ENCODE measurements at regions not wholly inside any gene's neighbourhood (a gene's known extent, or its start where the extent isn't known, plus 50 kb on each side); places are given as distances from the start of the nearest gene placed in this dataset.
"Not testable (repeated sequence)": the region's sequence is repeated elsewhere in the genome, so short reads cannot be mapped to it uniquely, and the experiment has no call there.

GRCh38 chr2:7755879-7756278, 838.7 kb downstream of the RNF144A start:
- Histone ChIP-seq H3K27me3 (ENCODE audit: control insufficient read depth in 1 of 2, insufficient read depth in 1 of 2, low read length in 2 of 2) (no peaks in the 10 kb centered on the region), H3K23ac (ENCODE audit: low read length in 2 of 2) (no peak overlapping the region), H2BK15ac (ENCODE audit: low read depth, poor library complexity, severe bottlenecking) (no peak overlapping the region), H3K4me3 (ENCODE audit: insufficient read depth in 1 of 2, low read depth in 1 of 2, low read length in 2 of 2) (no peak overlapping the region), H3K36me3 (ENCODE audit: control insufficient read depth in 1 of 2, insufficient read depth in 2 of 2, low read depth in 1 of 2, low read length in 2 of 2) (no peaks in the 10 kb centered on the region), H3K4me1 (ENCODE audit: control insufficient read depth, insufficient read depth, low read depth, low read length) (no peaks in the 10 kb centered on the region), H3K79me1 (replicated peaks; ENCODE audit: low read length, poor library complexity, severe bottlenecking) (no peaks in the 10 kb centered on the region), H4K8ac (ENCODE audit: low read length) (no peak overlapping the region), H3K14ac (ENCODE audit: low read length in 2 of 2) (no peak overlapping the region), H4K91ac (ENCODE audit: low read length) (no peak overlapping the region), H2BK120ac (ENCODE audit: low read depth, low read length) (no peak overlapping the region), H3K4me2 (ENCODE audit: low read length, poor library complexity, severe bottlenecking) (no peak overlapping the region), H3K9ac (ENCODE audit: low read length) (no peak overlapping the region), H3K18ac (ENCODE audit: low read depth in 1 of 2, low read length in 2 of 2) (no peak overlapping the region), H2BK5ac (ENCODE audit: low read depth, low read length, poor library complexity, severe bottlenecking) (no peak overlapping the region), H3K4ac (ENCODE audit: low read depth in 1 of 2, low read length in 2 of 2) (no peak overlapping the region), H3K9me3 (ENCODE audit: control insufficient read depth, low read length) (peaks cover 20% of the 10 kb centered on the region), H2BK12ac (ENCODE audit: low read length in 2 of 2) (no peak overlapping the region), H2AFZ (ENCODE audit: low read depth, low read length) (no peak overlapping the region), H3K27ac (ENCODE audit: low read length, poor library complexity, severe bottlenecking) (no peak overlapping the region), H2AK5ac (ENCODE audit: low read length, severe bottlenecking) (no peak overlapping the region)
- no peak for DNase-seq
- WGBS: 91% methylated on average over 5 of the region's 5 CpGs

- no peak overlapping the region for H2BK120ac ChIP-seq (ENCODE audit: low read depth, low read length)
- H3K23ac ChIP-seq (ENCODE audit: low read length in 2 of 2): no peak overlapping the region
- no peak overlapping the region for H3K14ac ChIP-seq (ENCODE audit: low read length in 2 of 2)
- H3K4me3 ChIP-seq (ENCODE audit: insufficient read depth in 1 of 2, low read depth in 1 of 2, low read length in 2 of 2): no peak overlapping the region
- H2BK15ac ChIP-seq (ENCODE audit: low read depth, poor library complexity, severe bottlenecking): no peak overlapping the region
- H3K4ac ChIP-seq (ENCODE audit: low read depth in 1 of 2, low read length in 2 of 2): no peak overlapping the region
- WGBS: no CpG with 5 or more reads among the region's 3 CpGs
- no peaks in the 10 kb centered on the region for H3K36me3 ChIP-seq (ENCODE audit: control insufficient read depth in 1 of 2, insufficient read depth in 2 of 2, low read depth in 1 of 2, low read length in 2 of 2)
- no peaks in the 10 kb centered on the region for H3K4me1 ChIP-seq (ENCODE audit: control insufficient read depth, insufficient read depth, low read depth, low read length)
- H4K91ac ChIP-seq (ENCODE audit: low read length): no peak overlapping the region
- H3K9ac ChIP-seq (ENCODE audit: low read length): no peak overlapping the region
- no peak overlapping the region for H2BK5ac ChIP-seq (ENCODE audit: low read depth, low read length, poor library complexity, severe bottlenecking)
- no peak overlapping the region for H2AFZ ChIP-seq (ENCODE audit: low read depth, low read length)
- peaks cover 28% of the 10 kb centered on the region for H3K9me3 ChIP-seq (ENCODE audit: control insufficient read depth, low read length)
- no peak overlapping the region for H3K4me2 ChIP-seq (ENCODE audit: low read length, poor library complexity, severe bottlenecking)
- H3K27ac ChIP-seq (ENCODE audit: low read length, poor library complexity, severe bottlenecking): no peak overlapping the region
- H3K27me3 ChIP-seq (ENCODE audit: control insufficient read depth in 1 of 2, insufficient read depth in 1 of 2, low read length in 2 of 2): no peaks in the 10 kb centered on the region
- H2BK12ac ChIP-seq (ENCODE audit: low read length in 2 of 2): no peak overlapping the region
- no peaks in the 10 kb centered on the region for H3K79me1 ChIP-seq (replicated peaks; ENCODE audit: low read length, poor library complexity, severe bottlenecking)
- H2AK5ac ChIP-seq (ENCODE audit: low read length, severe bottlenecking): no peak overlapping the region
- H4K8ac ChIP-seq (ENCODE audit: low read length): no peak overlapping the region
- DNase-seq: no peak
- H3K18ac ChIP-seq (ENCODE audit: low read depth in 1 of 2, low read length in 2 of 2): no peak overlapping the region
These were observed 841.0 kb downstream of the RNF144A start for GRCh38 chr2:7758073-7758759.

- 81% methylated on average over 3 of the region's 3 CpGs for WGBS
- Histone ChIP-seq H3K4me1 (ENCODE audit: control insufficient read depth, insufficient read depth, low read depth, low read length) (no peaks in the 10 kb centered on the region), H3K4ac (ENCODE audit: low read depth in 1 of 2, low read length in 2 of 2) (no peak overlapping the region), H3K27ac (ENCODE audit: low read length, poor library complexity, severe bottlenecking) (no peak overlapping the region), H3K4me2 (ENCODE audit: low read length, poor library complexity, severe bottlenecking) (no peak overlapping the region), H2AFZ (ENCODE audit: low read depth, low read length) (no peak overlapping the region), H2AK5ac (ENCODE audit: low read length, severe bottlenecking) (no peak overlapping the region), H3K27me3 (ENCODE audit: control insufficient read depth in 1 of 2, insufficient read depth in 1 of 2, low read length in 2 of 2) (no peaks in the 10 kb centered on the region), H4K91ac (ENCODE audit: low read length) (no peak overlapping the region), H2BK120ac (ENCODE audit: low read depth, low read length) (no peak overlapping the region), H2BK12ac (ENCODE audit: low read length in 2 of 2) (no peak overlapping the region), H3K36me3 (ENCODE audit: control insufficient read depth in 1 of 2, insufficient read depth in 2 of 2, low read depth in 1 of 2, low read length in 2 of 2) (no peaks in the 10 kb centered on the region), H3K23ac (ENCODE audit: low read length in 2 of 2) (no peak overlapping the region), H3K18ac (ENCODE audit: low read depth in 1 of 2, low read length in 2 of 2) (no peak overlapping the region), H3K79me1 (replicated peaks; ENCODE audit: low read length, poor library complexity, severe bottlenecking) (no peaks in the 10 kb centered on the region), H2BK5ac (ENCODE audit: low read depth, low read length, poor library complexity, severe bottlenecking) (no peak overlapping the region), H2BK15ac (ENCODE audit: low read depth, poor library complexity, severe bottlenecking) (no peak overlapping the region), H3K9ac (ENCODE audit: low read length) (no peak overlapping the region), H3K4me3 (ENCODE audit: insufficient read depth in 1 of 2, low read depth in 1 of 2, low read length in 2 of 2) (no peak overlapping the region), H3K14ac (ENCODE audit: low read length in 2 of 2) (no peak overlapping the region), H3K9me3 (ENCODE audit: control insufficient read depth, low read length) (peaks cover 25% of the 10 kb centered on the region), H4K8ac (ENCODE audit: low read length) (no peak overlapping the region)
- DNase-seq: no peak
These were observed 842.7 kb downstream of the RNF144A start for GRCh38 chr2:7759898-7760297.

- not testable (repeated sequence) for H3K4me3 ChIP-seq (ENCODE audit: insufficient read depth in 1 of 2, low read depth in 1 of 2, low read length in 2 of 2); H2AFZ ChIP-seq (ENCODE audit: low read depth, low read length); H4K91ac ChIP-seq (ENCODE audit: low read length); H3K9ac ChIP-seq (ENCODE audit: low read length); H2BK12ac ChIP-seq (ENCODE audit: low read length in 2 of 2); H2AK5ac ChIP-seq (ENCODE audit: low read length, severe bottlenecking); H3K14ac ChIP-seq (ENCODE audit: low read length in 2 of 2); H3K79me1 ChIP-seq (replicated peaks; ENCODE audit: low read length, poor library complexity, severe bottlenecking); H3K4me2 ChIP-seq (ENCODE audit: low read length, poor library complexity, severe bottlenecking); H3K4ac ChIP-seq (ENCODE audit: low read depth in 1 of 2, low read length in 2 of 2); H3K27ac ChIP-seq (ENCODE audit: low read length, poor library complexity, severe bottlenecking); DNase-seq; H3K27me3 ChIP-seq (ENCODE audit: control insufficient read depth in 1 of 2, insufficient read depth in 1 of 2, low read length in 2 of 2); H3K4me1 ChIP-seq (ENCODE audit: control insufficient read depth, insufficient read depth, low read depth, low read length); H3K23ac ChIP-seq (ENCODE audit: low read length in 2 of 2); H4K8ac ChIP-seq (ENCODE audit: low read length); H2BK15ac ChIP-seq (ENCODE audit: low read depth, poor library complexity, severe bottlenecking); H2BK5ac ChIP-seq (ENCODE audit: low read depth, low read length, poor library complexity, severe bottlenecking); H3K18ac ChIP-seq (ENCODE audit: low read depth in 1 of 2, low read length in 2 of 2); H3K36me3 ChIP-seq (ENCODE audit: control insufficient read depth in 1 of 2, insufficient read depth in 2 of 2, low read depth in 1 of 2, low read length in 2 of 2); H2BK120ac ChIP-seq (ENCODE audit: low read depth, low read length)
- peaks cover 21% of the 10 kb centered on the region for H3K9me3 ChIP-seq (ENCODE audit: control insufficient read depth, low read length)
- WGBS: over 99% methylated on average over 3 of the region's 3 CpGs
These were observed 846.2 kb downstream of the RNF144A start for GRCh38 chr2:7763418-7763817.

Data from mesenchymal stem cell (in vitro differentiated cells and primary cell).